ENCODE measurements at regions not wholly inside any gene's neighbourhood (a gene's known extent, or its start where the extent isn't known, plus 50 kb on each side); places are given as distances from the start of the nearest gene placed in this dataset.

DNA sequence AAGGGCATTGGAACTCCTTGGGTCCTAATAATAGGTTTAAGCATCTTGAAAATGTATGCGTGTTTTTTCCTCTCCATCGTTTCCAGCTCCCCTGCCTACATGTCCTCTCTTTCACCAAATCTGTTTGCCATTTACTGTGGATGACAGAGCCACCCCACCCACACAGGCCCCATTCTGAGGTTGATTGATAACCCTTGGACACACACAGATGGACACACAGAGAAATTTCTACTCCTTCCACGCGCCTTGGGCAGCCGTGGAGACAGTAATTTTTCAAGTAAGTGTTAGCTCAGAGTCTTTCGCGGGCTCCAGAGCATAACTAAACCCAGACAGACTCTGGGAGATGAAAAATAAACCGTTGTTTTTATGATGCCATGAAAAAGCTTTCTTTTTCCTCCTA, 103.3 kb upstream of the NLRP1 start:
- no peaks in the 10 kb centered on the region for H3K9me3 ChIP-seq (ENCODE audit: control insufficient read depth, low read depth, low read length)
- no peaks in the 10 kb centered on the region for H3K9me1 ChIP-seq (ENCODE audit: control insufficient read depth, extremely low read depth, insufficient read depth, low read length)
- no peaks in the 10 kb centered on the region for H3K36me3 ChIP-seq (ENCODE audit: control insufficient read depth in 2 of 2, extremely low read depth in 1 of 2, insufficient read depth in 2 of 2, low read length in 2 of 2)
- no peak for FAIRE-seq
- H3K4me3 ChIP-seq (ENCODE audit: control insufficient read depth in 2 of 3, extremely low read depth in 1 of 3, insufficient read depth in 2 of 3, low read depth in 1 of 3, low read length in 3 of 3), result no peak overlapping the region
- dilution Hi-C loops (cut with MboI; ENCODE audit: extremely low pct_ligation_motif_present, low sequenced_read_pairs), result no loop called here
- H2AFZ ChIP-seq (ENCODE audit: control insufficient read depth, low read length), result no peak overlapping the region
- H3K4me1 ChIP-seq (ENCODE audit: control insufficient read depth, extremely low read depth, insufficient read depth, low read length), result no peaks in the 10 kb centered on the region
- no peak overlapping the region for H3K4me2 ChIP-seq (ENCODE audit: control insufficient read depth, extremely low read depth, insufficient read depth, low read depth, low read length)
- TF ChIP-seq, protein P1, sequence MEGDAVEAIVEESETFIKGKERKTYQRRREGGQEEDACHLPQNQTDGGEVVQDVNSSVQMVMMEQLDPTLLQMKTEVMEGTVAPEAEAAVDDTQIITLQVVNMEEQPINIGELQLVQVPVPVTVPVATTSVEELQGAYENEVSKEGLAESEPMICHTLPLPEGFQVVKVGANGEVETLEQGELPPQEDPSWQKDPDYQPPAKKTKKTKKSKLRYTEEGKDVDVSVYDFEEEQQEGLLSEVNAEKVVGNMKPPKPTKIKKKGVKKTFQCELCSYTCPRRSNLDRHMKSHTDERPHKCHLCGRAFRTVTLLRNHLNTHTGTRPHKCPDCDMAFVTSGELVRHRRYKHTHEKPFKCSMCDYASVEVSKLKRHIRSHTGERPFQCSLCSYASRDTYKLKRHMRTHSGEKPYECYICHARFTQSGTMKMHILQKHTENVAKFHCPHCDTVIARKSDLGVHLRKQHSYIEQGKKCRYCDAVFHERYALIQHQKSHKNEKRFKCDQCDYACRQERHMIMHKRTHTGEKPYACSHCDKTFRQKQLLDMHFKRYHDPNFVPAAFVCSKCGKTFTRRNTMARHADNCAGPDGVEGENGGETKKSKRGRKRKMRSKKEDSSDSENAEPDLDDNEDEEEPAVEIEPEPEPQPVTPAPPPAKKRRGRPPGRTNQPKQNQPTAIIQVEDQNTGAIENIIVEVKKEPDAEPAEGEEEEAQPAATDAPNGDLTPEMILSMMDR (optimal IDR thresholded peaks at IDR 0.05 in 1 of 3, IDR thresholded peaks at IDR 0.05 in 1 of 3, conservative IDR thresholded peaks at IDR 0.05 in 1 of 3; ENCODE audit: extremely low read depth in 1 of 3, insufficient read depth in 2 of 3, low read length in 3 of 3), result no peak
- no peak for TF ChIP-seq EZH2 (IDR thresholded peaks at IDR 0.05; ENCODE audit: low read length)
- no peak overlapping the region for H3K9ac ChIP-seq (ENCODE audit: control insufficient read depth, extremely low read depth, insufficient read depth, low read length)
- H4K20me1 ChIP-seq (ENCODE audit: control insufficient read depth, extremely low read depth, insufficient read depth, low read length), result no peaks in the 10 kb centered on the region
- no peak for DNase-seq (ENCODE audit: low read depth, low spot score)
- H3K27ac ChIP-seq (ENCODE audit: control insufficient read depth, insufficient read depth, low read length), result no peak overlapping the region
- no peaks in the 10 kb centered on the region for H3K27me3 ChIP-seq (ENCODE audit: control insufficient read depth, extremely low read depth, insufficient read depth, low read length)
- no peaks in the 10 kb centered on the region for H3K79me2 ChIP-seq (ENCODE audit: control insufficient read depth, insufficient read depth, low read length)

DNA sequence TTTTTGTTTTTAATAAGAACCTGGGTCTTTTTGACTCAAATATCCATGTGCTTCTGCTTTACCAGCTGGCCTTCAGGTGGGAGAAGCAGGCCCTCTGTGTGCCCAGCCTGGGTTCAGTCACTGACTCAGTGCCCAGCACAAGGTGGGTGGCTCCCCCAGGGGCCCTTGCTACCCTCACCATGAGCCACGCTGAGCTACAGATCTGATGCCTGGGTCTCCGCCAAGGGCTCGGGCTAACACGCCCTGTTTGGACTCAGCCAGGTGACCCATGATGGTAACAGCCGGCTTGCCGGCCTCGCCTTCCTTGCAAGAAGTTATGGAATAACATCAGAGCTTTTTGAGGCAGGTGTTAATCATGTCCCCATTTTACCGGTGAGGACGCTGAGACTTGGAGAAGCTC, 109.5 kb upstream of the NLRP1 start:
- Histone ChIP-seq H3K4me3 (ENCODE audit: control insufficient read depth in 2 of 3, extremely low read depth in 1 of 3, insufficient read depth in 2 of 3, low read depth in 1 of 3, low read length in 3 of 3) (no peak overlapping the region), H3K79me2 (ENCODE audit: control insufficient read depth, insufficient read depth, low read length) (no peaks in the 10 kb centered on the region), H3K4me2 (ENCODE audit: control insufficient read depth, extremely low read depth, insufficient read depth, low read depth, low read length) (no peak overlapping the region), H4K20me1 (ENCODE audit: control insufficient read depth, extremely low read depth, insufficient read depth, low read length) (no peaks in the 10 kb centered on the region), H2AFZ (ENCODE audit: control insufficient read depth, low read length) (no peak overlapping the region), H3K4me1 (ENCODE audit: control insufficient read depth, extremely low read depth, insufficient read depth, low read length) (no peaks in the 10 kb centered on the region), H3K9ac (ENCODE audit: control insufficient read depth, extremely low read depth, insufficient read depth, low read length) (no peak overlapping the region), H3K9me1 (ENCODE audit: control insufficient read depth, extremely low read depth, insufficient read depth, low read length) (no peaks in the 10 kb centered on the region), H3K36me3 (ENCODE audit: control insufficient read depth in 2 of 2, extremely low read depth in 1 of 2, insufficient read depth in 2 of 2, low read length in 2 of 2) (no peaks in the 10 kb centered on the region), H3K27ac (ENCODE audit: control insufficient read depth, insufficient read depth, low read length) (no peak overlapping the region), H3K9me3 (ENCODE audit: control insufficient read depth, low read depth, low read length) (no peaks in the 10 kb centered on the region), H3K27me3 (ENCODE audit: control insufficient read depth, extremely low read depth, insufficient read depth, low read length) (no peaks in the 10 kb centered on the region)
- no peak for FAIRE-seq
- DNase-seq (ENCODE audit: low read depth, low spot score), result no peak
- dilution Hi-C loops (cut with MboI; ENCODE audit: extremely low pct_ligation_motif_present, low sequenced_read_pairs), result no loop called here
- TF ChIP-seq EZH2 (IDR thresholded peaks at IDR 0.05; ENCODE audit: low read length), result no peak

DNA sequence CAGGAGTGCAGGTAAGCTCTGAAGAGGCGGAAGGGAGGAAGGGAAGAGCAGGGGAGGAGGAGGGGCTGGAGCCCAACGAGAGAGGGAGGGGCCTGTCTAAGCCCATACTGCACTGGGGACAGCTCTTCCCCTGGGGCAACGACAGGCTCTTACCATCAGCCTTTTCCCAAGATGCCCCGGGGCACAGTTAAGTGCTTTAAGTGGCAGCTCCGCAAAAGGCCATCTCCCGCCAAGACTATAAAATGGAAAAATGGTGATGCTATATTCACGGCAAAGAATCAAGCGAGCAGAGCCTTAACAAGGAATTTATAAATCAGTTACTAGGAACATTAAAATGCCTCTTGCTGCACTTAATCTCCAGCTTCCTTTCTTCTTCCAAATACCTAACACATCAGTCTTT, 110.2 kb upstream of the NLRP1 start:
- no peak overlapping the region for H3K4me2 ChIP-seq (ENCODE audit: control insufficient read depth, extremely low read depth, insufficient read depth, low read depth, low read length)
- H3K9ac ChIP-seq (ENCODE audit: control insufficient read depth, extremely low read depth, insufficient read depth, low read length), result no peak overlapping the region
- H3K9me3 ChIP-seq (ENCODE audit: control insufficient read depth, low read depth, low read length), result no peaks in the 10 kb centered on the region
- no peaks in the 10 kb centered on the region for H3K9me1 ChIP-seq (ENCODE audit: control insufficient read depth, extremely low read depth, insufficient read depth, low read length)
- H3K79me2 ChIP-seq (ENCODE audit: control insufficient read depth, insufficient read depth, low read length), result no peaks in the 10 kb centered on the region
- DNase-seq (ENCODE audit: low read depth, low spot score) (no peak), FAIRE-seq (no peak)
- no peaks in the 10 kb centered on the region for H3K27me3 ChIP-seq (ENCODE audit: control insufficient read depth, extremely low read depth, insufficient read depth, low read length)
- H2AFZ ChIP-seq (ENCODE audit: control insufficient read depth, low read length), result no peak overlapping the region
- TF ChIP-seq, protein P1 (optimal IDR thresholded peaks at IDR 0.05 in 1 of 3, IDR thresholded peaks at IDR 0.05 in 1 of 3, conservative IDR thresholded peaks at IDR 0.05 in 1 of 3; ENCODE audit: extremely low read depth in 1 of 3, insufficient read depth in 2 of 3, low read length in 3 of 3), result no peak
- no peak for TF ChIP-seq EZH2 (IDR thresholded peaks at IDR 0.05; ENCODE audit: low read length)
- H3K27ac ChIP-seq (ENCODE audit: control insufficient read depth, insufficient read depth, low read length), result no peak overlapping the region
- no peak overlapping the region for H3K4me3 ChIP-seq (ENCODE audit: control insufficient read depth in 2 of 3, extremely low read depth in 1 of 3, insufficient read depth in 2 of 3, low read depth in 1 of 3, low read length in 3 of 3)
- dilution Hi-C loops (cut with MboI; ENCODE audit: extremely low pct_ligation_motif_present, low sequenced_read_pairs), result no loop called here
- no peaks in the 10 kb centered on the region for H3K36me3 ChIP-seq (ENCODE audit: control insufficient read depth in 2 of 2, extremely low read depth in 1 of 2, insufficient read depth in 2 of 2, low read length in 2 of 2)
- no peaks in the 10 kb centered on the region for H3K4me1 ChIP-seq (ENCODE audit: control insufficient read depth, extremely low read depth, insufficient read depth, low read length)
- H4K20me1 ChIP-seq (ENCODE audit: control insufficient read depth, extremely low read depth, insufficient read depth, low read length), result no peaks in the 10 kb centered on the region

Measured in keratinocyte (primary cell).